Mesothelial cell of epicardium (in vitro differentiated cells): ENCODE measurements at regions not wholly inside any gene's neighbourhood (a gene's known extent, or its start where the extent isn't known, plus 50 kb on each side); places are given as distances from the start of the nearest gene placed in this dataset.
"Not testable (repeated sequence)": the region's sequence is repeated elsewhere in the genome, so short reads cannot be mapped to it uniquely, and the experiment has no call there.

Source experiments
- DNase-seq, 2 experiments: peaks; one replicate each; pipeline ENCODE4 v3.0.0; 2021; ENCODE audit warnings: low spot score in 2 of 2; ENCODE audit not compliant: unreplicated experiment in 2 of 2
- H3K27ac Mint-ChIP-seq: 2 replicates; pipeline ENCODE4 v1.8.0; 2021; ENCODE audit warnings: mixed read lengths
- H3K27me3 Mint-ChIP-seq: 2 replicates; pipeline ENCODE4 v1.8.0; 2021; ENCODE audit warnings: low read depth, mixed read lengths
- H3K36me3 Mint-ChIP-seq: 2 replicates; pipeline ENCODE4 v1.8.0; 2021; ENCODE audit warnings: mixed read lengths
- H3K4me1 Mint-ChIP-seq: 2 replicates; pipeline ENCODE4 v1.8.0; 2021; ENCODE audit warnings: mixed read lengths
- H3K4me3 Mint-ChIP-seq: 2 replicates; pipeline ENCODE4 v1.8.0; 2021; ENCODE audit warnings: mild to moderate bottlenecking, moderate library complexity, mixed read lengths
- H3K9me3 Mint-ChIP-seq: 2 replicates; pipeline ENCODE4 v1.8.0; 2021; ENCODE audit warnings: mixed read lengths
- TF ChIP-seq, protein P1 (sequence below): fragments of 200-600 bp; sonication (generic); IDR thresholded peaks from one replicate; pipeline ENCODE4 v1.5.0; 2021; ENCODE audit warnings: antibody characterized with exemption; ENCODE audit not compliant: unreplicated experiment

DNA sequence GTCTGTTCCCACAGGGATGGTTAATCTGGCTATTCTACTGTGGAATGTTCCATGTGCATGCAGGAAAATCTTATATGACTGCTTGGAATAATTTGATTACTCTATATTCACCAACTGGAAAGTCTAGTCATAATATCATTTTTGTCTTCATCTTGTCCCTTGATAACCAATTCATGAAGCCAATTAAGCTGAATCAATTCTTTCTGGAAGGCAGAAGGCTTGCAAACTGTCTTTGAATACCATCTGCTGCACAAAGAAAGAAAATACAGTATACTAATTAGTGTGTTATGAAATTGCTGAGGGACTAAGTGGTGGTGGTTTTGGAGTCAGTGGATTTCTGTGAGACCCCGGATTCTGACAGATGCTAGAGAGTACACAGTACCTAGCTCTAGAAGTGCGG is 546.5 kb upstream of the MIS18BP1 start:
- Mint-ChIP-seq H3K27ac (no peak overlapping the region), H3K4me1 (peaks cover 3% of the 10 kb centered on the region), H3K27me3 (no peaks in the 10 kb centered on the region), H3K9me3 (no peaks in the 10 kb centered on the region), H3K4me3 (no peak overlapping the region), H3K36me3 (no peaks in the 10 kb centered on the region)
- DNase-seq = no peak
- TF ChIP-seq, protein P1, sequence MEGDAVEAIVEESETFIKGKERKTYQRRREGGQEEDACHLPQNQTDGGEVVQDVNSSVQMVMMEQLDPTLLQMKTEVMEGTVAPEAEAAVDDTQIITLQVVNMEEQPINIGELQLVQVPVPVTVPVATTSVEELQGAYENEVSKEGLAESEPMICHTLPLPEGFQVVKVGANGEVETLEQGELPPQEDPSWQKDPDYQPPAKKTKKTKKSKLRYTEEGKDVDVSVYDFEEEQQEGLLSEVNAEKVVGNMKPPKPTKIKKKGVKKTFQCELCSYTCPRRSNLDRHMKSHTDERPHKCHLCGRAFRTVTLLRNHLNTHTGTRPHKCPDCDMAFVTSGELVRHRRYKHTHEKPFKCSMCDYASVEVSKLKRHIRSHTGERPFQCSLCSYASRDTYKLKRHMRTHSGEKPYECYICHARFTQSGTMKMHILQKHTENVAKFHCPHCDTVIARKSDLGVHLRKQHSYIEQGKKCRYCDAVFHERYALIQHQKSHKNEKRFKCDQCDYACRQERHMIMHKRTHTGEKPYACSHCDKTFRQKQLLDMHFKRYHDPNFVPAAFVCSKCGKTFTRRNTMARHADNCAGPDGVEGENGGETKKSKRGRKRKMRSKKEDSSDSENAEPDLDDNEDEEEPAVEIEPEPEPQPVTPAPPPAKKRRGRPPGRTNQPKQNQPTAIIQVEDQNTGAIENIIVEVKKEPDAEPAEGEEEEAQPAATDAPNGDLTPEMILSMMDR = no peak

- Mint-ChIP-seq H3K4me1 (peaks cover 3% of the 10 kb centered on the region), H3K27ac (no peak overlapping the region), H3K36me3 (no peaks in the 10 kb centered on the region), H3K27me3 (no peaks in the 10 kb centered on the region), H3K9me3 (no peaks in the 10 kb centered on the region), H3K4me3 (no peak overlapping the region)
- DNase-seq = no peak
- TF ChIP-seq, protein P1 = no peak
Measured at GRCh38 chr14:45798659-45799058, 545.7 kb upstream of the MIS18BP1 start.

DNA sequence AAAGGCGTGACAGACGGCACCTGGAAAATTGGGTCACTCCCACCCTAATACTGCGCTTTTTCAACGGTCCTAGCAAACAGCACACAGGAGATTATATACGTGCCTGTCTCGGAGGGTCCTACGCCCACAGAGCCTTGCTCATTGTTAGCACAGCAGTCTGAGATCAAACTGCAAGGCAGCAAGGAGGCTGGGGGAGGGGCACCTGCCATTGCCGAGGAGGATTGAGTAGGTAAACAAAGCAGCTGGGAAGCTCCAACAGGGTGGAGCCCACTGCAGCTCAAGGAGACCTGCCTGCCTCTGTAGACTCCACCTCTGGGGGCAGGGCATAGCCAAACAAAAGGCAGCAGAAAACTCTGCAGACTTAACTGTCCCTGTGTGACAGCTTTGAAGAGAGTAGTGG is 543.0 kb upstream of the MIS18BP1 start:
- H3K4me1 Mint-ChIP-seq, H3K4me3 Mint-ChIP-seq, H3K36me3 Mint-ChIP-seq, H3K27me3 Mint-ChIP-seq, H3K9me3 Mint-ChIP-seq, DNase-seq, H3K27ac Mint-ChIP-seq: not testable (repeated sequence)

DNA sequence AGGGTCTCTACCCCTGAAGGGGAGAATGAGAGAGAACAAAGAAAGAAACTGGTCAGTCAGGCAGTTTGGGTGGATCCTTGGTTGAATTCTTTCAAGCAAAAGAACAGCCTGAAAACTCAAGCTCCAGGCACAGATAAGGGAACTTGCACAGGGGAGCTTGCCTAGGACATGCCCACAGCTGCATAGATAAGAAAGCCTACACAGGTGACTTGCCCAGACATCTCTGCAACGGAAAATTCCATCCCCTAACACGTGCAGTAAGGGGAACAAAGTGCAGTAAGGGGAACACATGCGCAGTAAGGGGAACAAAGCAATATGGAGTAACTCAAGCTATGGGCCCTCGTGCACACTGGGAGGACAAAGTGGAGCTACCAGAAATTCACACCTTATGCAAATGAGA is 540.1 kb upstream of the MIS18BP1 start:
- Mint-ChIP-seq H3K4me1 (no peaks in the 10 kb centered on the region), H3K27ac (no peak overlapping the region), H3K27me3 (no peaks in the 10 kb centered on the region), H3K9me3 (peaks cover 10% of the 10 kb centered on the region), H3K4me3 (no peak overlapping the region), H3K36me3 (no peaks in the 10 kb centered on the region)
- no peak for DNase-seq
- TF ChIP-seq, protein P1 = no peak

GRCh38 chr14:45790293-45790692 is 537.3 kb upstream of the MIS18BP1 start:
- TF ChIP-seq, protein P1 = no peak
- Mint-ChIP-seq H3K4me1 (no peaks in the 10 kb centered on the region), H3K9me3 (peaks cover 29% of the 10 kb centered on the region), H3K4me3 (no peak overlapping the region), H3K27ac (no peak overlapping the region), H3K27me3 (no peaks in the 10 kb centered on the region), H3K36me3 (no peaks in the 10 kb centered on the region)
- DNase-seq = no peak

GRCh38 chr14:45787167-45787566 is 534.2 kb upstream of the MIS18BP1 start:
- H3K27ac Mint-ChIP-seq = no peak overlapping the region
- peaks cover 56% of the 10 kb centered on the region for H3K9me3 Mint-ChIP-seq
- no peak overlapping the region for H3K4me3 Mint-ChIP-seq
- H3K36me3 Mint-ChIP-seq = no peaks in the 10 kb centered on the region
- DNase-seq = no peak
- H3K4me1 Mint-ChIP-seq = no peaks in the 10 kb centered on the region
- TF ChIP-seq, protein P1 = no peak
- no peaks in the 10 kb centered on the region for H3K27me3 Mint-ChIP-seq
